Endothelial cell of hepatic sinusoid (primary cell): ENCODE measurements at regions not wholly inside any gene's neighbourhood (a gene's known extent, or its start where the extent isn't known, plus 50 kb on each side); places are given as distances from the start of the nearest gene placed in this dataset.
"Not testable (repeated sequence)": the region's sequence is repeated elsewhere in the genome, so short reads cannot be mapped to it uniquely, and the experiment has no call there.

Experiments used
- in situ Hi-C: cut with HindIII; loops from 2 replicates; pipeline ENCODE4 v1.10.0; 2017; ENCODE audit warnings: low sequenced_read_pairs

GRCh38 chr12:114821570-114821969, 137.6 kb upstream of the TBX3 start:
- in situ Hi-C loops, result no loop called here

GRCh38 chr12:114820796-114821195, 136.8 kb upstream of the TBX3 start:
- in situ Hi-C loops, result no loop called here

- in situ Hi-C loops, result loop anchor here (10.0 kb wide), 1 partner anchor 77 kb away; no protein-coding TSS in a partner anchor
These were observed 133.8 kb upstream of the TBX3 start for GRCh38 chr12:114817571-114818425.

GRCh38 chr12:114815026-114815795, 131.2 kb upstream of the TBX3 start:
- in situ Hi-C loops, result loop anchor here (10.0 kb wide), 1 partner anchor 80 kb away; no protein-coding TSS in a partner anchor

GRCh38 chr12:114812858-114813761, 129.1 kb upstream of the TBX3 start:
- in situ Hi-C loops, result loop anchor here (10.0 kb wide), 1 partner anchor 82 kb away; no protein-coding TSS in a partner anchor

- in situ Hi-C loops, result loop anchor here (10.0 kb wide), 1 partner anchor 82 kb away; no protein-coding TSS in a partner anchor
These were observed 128.4 kb upstream of the TBX3 start for GRCh38 chr12:114812384-114812783.

GRCh38 chr12:114809097-114809496, 125.1 kb upstream of the TBX3 start:
- in situ Hi-C loops, result no loop called here

GRCh38 chr12:114801381-114801780, 117.4 kb upstream of the TBX3 start:
- in situ Hi-C loops, result not testable (repeated sequence)

- in situ Hi-C loops, result not testable (repeated sequence)
These were observed 116.6 kb upstream of the TBX3 start for GRCh38 chr12:114800566-114800965.

- in situ Hi-C loops, result no loop called here
These were observed 115.9 kb upstream of the TBX3 start for GRCh38 chr12:114799574-114800487.

- in situ Hi-C loops, result no loop called here
These were observed 110.1 kb upstream of the TBX3 start for GRCh38 chr12:114794049-114794558.

GRCh38 chr12:114790276-114790675, 106.3 kb upstream of the TBX3 start:
- in situ Hi-C loops, result no loop called here

- in situ Hi-C loops, result no loop called here
These were observed 105.8 kb upstream of the TBX3 start for GRCh38 chr12:114789821-114790220.

GRCh38 chr12:114789276-114789675, 105.3 kb upstream of the TBX3 start:
- in situ Hi-C loops, result no loop called here

- in situ Hi-C loops, result no loop called here
These were observed 100.6 kb upstream of the TBX3 start for GRCh38 chr12:114784526-114784925.

- in situ Hi-C loops, result no loop called here
These were observed 99.2 kb upstream of the TBX3 start for GRCh38 chr12:114783089-114783618.

GRCh38 chr12:114780746-114781399, 96.9 kb upstream of the TBX3 start:
- in situ Hi-C loops, result no loop called here

GRCh38 chr12:114779647-114780046, 95.7 kb upstream of the TBX3 start:
- in situ Hi-C loops, result no loop called here

GRCh38 chr12:114779186-114779585, 95.2 kb upstream of the TBX3 start:
- in situ Hi-C loops, result no loop called here
